22Rv1 (cell line): ENCODE measurements at regions not wholly inside any gene's neighbourhood (a gene's known extent, or its start where the extent isn't known, plus 50 kb on each side); places are given as distances from the start of the nearest gene placed in this dataset.

Experiments used
- CTCF ChIP-seq: fragments of 450-650 bp; IDR thresholded peaks from 2 replicates; pipeline ENCODE4 v1.5.1; 2017; ENCODE audit warnings: mild to moderate bottlenecking
- ZFX ChIP-seq: fragments of 450-650 bp; IDR thresholded peaks from 2 replicates; pipeline ENCODE4 v1.6.1; 2017; ENCODE audit warnings: antibody characterized with exemption, borderline replicate concordance

GRCh38 chr12:43118234-43118633, 433.8 kb downstream of the ADAMTS20 start:
- TF ChIP-seq CTCF = no peak
- no peak for TF ChIP-seq ZFX
